Esophagus muscularis mucosa (tissue), 3 donors: ENCODE measurements at regions not wholly inside any gene's neighbourhood (a gene's known extent, or its start where the extent isn't known, plus 50 kb on each side); places are given as distances from the start of the nearest gene placed in this dataset.

Source experiments
- POLR2A ChIP-seq: fragments of 450-650 bp; IDR thresholded peaks from one replicate; pipeline ENCODE4 v1.6.1; 2017; ENCODE audit warnings: antibody characterized with exemption, moderate library complexity, mild to moderate bottlenecking, low read depth
- POLR2AphosphoS5 ChIP-seq, 2 donors: sonication (generic); formaldehyde crosslinking; IDR thresholded peaks; one replicate each; pipeline ENCODE4 v1.6.1; 2017; ENCODE audit warnings: antibody characterized with exemption in 2 of 2
- TF ChIP-seq, protein P1 (sequence below), 3 experiments: fragments of 200-600 bp in 2 of 3; fragments of 450-650 bp in 1 of 3; sonication (generic) in 2 of 3; IDR thresholded peaks; one replicate each; pipeline ENCODE4 v1.5.1; 2017 to 2019; ENCODE audit warnings: antibody characterized with exemption in 3 of 3, mild to moderate bottlenecking in 2 of 3, moderate library complexity in 1 of 3

DNA sequence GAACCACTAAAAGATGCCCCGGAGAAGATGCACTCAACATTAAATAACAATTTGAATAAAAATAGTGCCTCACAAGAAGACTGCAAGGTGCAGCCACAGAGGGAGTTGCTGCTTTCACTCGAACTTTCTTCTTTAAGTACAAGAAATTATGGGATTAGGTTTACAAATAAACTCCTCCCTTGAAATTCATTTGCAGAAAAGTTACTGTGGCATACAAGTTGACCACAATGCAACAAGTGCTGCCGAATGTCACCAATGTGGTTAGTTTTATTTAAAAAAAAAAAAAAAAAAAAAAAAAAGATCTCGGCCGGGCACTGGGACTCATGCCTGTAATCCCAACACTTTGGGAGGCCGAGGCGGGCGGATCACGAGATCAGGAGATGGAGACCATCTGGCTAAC, 76.8 kb upstream of the RAB4A start:
- TF ChIP-seq POLR2A (no peak), POLR2AphosphoS5 (IDR thresholded peaks at IDR 0.05) (no peak)
- TF ChIP-seq, protein P1, sequence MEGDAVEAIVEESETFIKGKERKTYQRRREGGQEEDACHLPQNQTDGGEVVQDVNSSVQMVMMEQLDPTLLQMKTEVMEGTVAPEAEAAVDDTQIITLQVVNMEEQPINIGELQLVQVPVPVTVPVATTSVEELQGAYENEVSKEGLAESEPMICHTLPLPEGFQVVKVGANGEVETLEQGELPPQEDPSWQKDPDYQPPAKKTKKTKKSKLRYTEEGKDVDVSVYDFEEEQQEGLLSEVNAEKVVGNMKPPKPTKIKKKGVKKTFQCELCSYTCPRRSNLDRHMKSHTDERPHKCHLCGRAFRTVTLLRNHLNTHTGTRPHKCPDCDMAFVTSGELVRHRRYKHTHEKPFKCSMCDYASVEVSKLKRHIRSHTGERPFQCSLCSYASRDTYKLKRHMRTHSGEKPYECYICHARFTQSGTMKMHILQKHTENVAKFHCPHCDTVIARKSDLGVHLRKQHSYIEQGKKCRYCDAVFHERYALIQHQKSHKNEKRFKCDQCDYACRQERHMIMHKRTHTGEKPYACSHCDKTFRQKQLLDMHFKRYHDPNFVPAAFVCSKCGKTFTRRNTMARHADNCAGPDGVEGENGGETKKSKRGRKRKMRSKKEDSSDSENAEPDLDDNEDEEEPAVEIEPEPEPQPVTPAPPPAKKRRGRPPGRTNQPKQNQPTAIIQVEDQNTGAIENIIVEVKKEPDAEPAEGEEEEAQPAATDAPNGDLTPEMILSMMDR (IDR thresholded peaks at IDR 0.05): no peak
